Medulla oblongata (tissue), 1 donor: ENCODE measurements at regions not wholly inside any gene's neighbourhood (a gene's known extent, or its start where the extent isn't known, plus 50 kb on each side); places are given as distances from the start of the nearest gene placed in this dataset.

Source experiments
- DNase-seq: peaks from one replicate; pipeline ENCODE4 v3.0.0-alpha.2; 2015; ENCODE audit errors: extremely low spot score

- no peak for DNase-seq
These were observed 129.5 kb upstream of the ACP3 start for GRCh38 chr3:132187746-132188145.

GRCh38 chr3:132189601-132190000 lies 127.6 kb upstream of the ACP3 start:
- DNase-seq: no peak

GRCh38 chr3:132196113-132196512 lies 121.1 kb upstream of the ACP3 start:
- DNase-seq: no peak

- no peak for DNase-seq
These were observed 118.7 kb upstream of the ACP3 start for GRCh38 chr3:132198516-132198915.

- no peak for DNase-seq
These were observed 117.8 kb upstream of the ACP3 start for GRCh38 chr3:132199451-132199850.

- DNase-seq: no peak
These were observed 114.6 kb upstream of the ACP3 start for GRCh38 chr3:132202586-132202985.

GRCh38 chr3:132203889-132204596 lies 113.2 kb upstream of the ACP3 start:
- DNase-seq: no peak

GRCh38 chr3:132205609-132206008 lies 111.6 kb upstream of the ACP3 start:
- no peak for DNase-seq

- DNase-seq: no peak
These were observed 107.4 kb upstream of the ACP3 start for GRCh38 chr3:132209855-132210254.

- no peak for DNase-seq
These were observed 106.5 kb upstream of the ACP3 start for GRCh38 chr3:132210476-132211346.

GRCh38 chr3:132211896-132212295 lies 105.3 kb upstream of the ACP3 start:
- DNase-seq: no peak

GRCh38 chr3:132218817-132219755 lies 98.1 kb upstream of the ACP3 start:
- DNase-seq: no peak

- no peak for DNase-seq
These were observed 96.2 kb upstream of the ACP3 start for GRCh38 chr3:132220986-132221385.

GRCh38 chr3:132222868-132223538 lies 94.2 kb upstream of the ACP3 start:
- no peak for DNase-seq

GRCh38 chr3:132225664-132226063 lies 91.5 kb upstream of the ACP3 start:
- DNase-seq: no peak

- no peak for DNase-seq
These were observed 88.3 kb upstream of the ACP3 start for GRCh38 chr3:132228923-132229322.

- no peak for DNase-seq
These were observed 87.6 kb upstream of the ACP3 start for GRCh38 chr3:132229641-132230040.

- DNase-seq: no peak
These were observed 86.8 kb upstream of the ACP3 start for GRCh38 chr3:132230156-132231000.

- DNase-seq: no peak
These were observed 85.6 kb upstream of the ACP3 start for GRCh38 chr3:132231633-132232032.

GRCh38 chr3:132232231-132232792 lies 84.9 kb upstream of the ACP3 start:
- DNase-seq: no peak
